SK-N-SH treated with all-trans-retinoic acid at 6 μM for 48 hours (cell line): ENCODE measurements at regions not wholly inside any gene's neighbourhood (a gene's known extent, or its start where the extent isn't known, plus 50 kb on each side); places are given as distances from the start of the nearest gene placed in this dataset.

Experiments used
- ARNTL ChIP-seq: fragments of 450-650 bp; formaldehyde crosslinking; IDR thresholded peaks from 2 replicates; pipeline ENCODE4 v1.5.0; 2020; ENCODE audit warnings: low read depth, mild to moderate bottlenecking, moderate library complexity, borderline replicate concordance
- ZNF8 ChIP-seq: fragments of 450-650 bp; formaldehyde crosslinking; IDR thresholded peaks from 2 replicates; pipeline ENCODE4 v1.5.0; 2020; ENCODE audit warnings: mild to moderate bottlenecking, moderate library complexity

DNA sequence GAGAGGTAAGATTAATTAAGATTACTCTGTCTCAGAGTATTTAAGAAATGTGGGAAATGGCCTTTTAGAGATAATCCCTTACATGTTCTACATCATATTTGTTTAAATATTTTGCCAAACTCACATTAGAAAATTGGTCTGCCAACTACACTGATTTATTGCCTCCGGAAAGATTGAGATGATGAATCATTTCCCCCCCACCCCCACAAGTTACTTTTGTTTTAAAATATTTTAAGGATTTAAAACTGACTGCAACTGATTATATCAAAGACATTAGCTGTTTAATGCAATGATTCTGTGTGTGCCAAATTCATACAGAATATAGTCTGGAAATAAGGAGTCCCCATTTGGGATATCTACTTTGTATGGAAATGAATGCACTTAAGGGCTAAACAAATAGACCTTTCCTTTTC lies 674.4 kb downstream of the PRR16 start:
- TF ChIP-seq ZNF8: no peak
- TF ChIP-seq ARNTL: no peak
